Stomach smooth muscle (tissue), 2 donors: ENCODE measurements at regions not wholly inside any gene's neighbourhood (a gene's known extent, or its start where the extent isn't known, plus 50 kb on each side); places are given as distances from the start of the nearest gene placed in this dataset.
A peak's percentile ranks its signal among the peaks of the same experiment; 100 is the strongest.

Source experiments
- H3K27ac ChIP-seq: one replicate; pipeline ENCODE4 v1.7.0; 2013; ENCODE audit warnings: mild to moderate bottlenecking, low read length, inconsistent platforms
- H3K27me3 ChIP-seq, 2 donors: one replicate each; pipeline ENCODE4 v1.7.0; 2013; ENCODE audit warnings: low read length in 2 of 2; ENCODE audit not compliant: insufficient read depth in 2 of 2, control insufficient read depth in 1 of 2
- H3K36me3 ChIP-seq, 2 donors: one replicate each; pipeline ENCODE4 v1.7.0; 2013; ENCODE audit warnings: low read length in 2 of 2; ENCODE audit not compliant: control insufficient read depth in 2 of 2, insufficient read depth in 2 of 2
- H3K4me1 ChIP-seq: one replicate; pipeline ENCODE4 v1.7.0; 2013; ENCODE audit warnings: low read length; ENCODE audit not compliant: control insufficient read depth, insufficient read depth
- H3K4me3 ChIP-seq, 2 donors: one replicate each; pipeline ENCODE4 v1.7.0; 2013; ENCODE audit warnings: low read length in 2 of 2
- H3K9ac ChIP-seq, 2 donors: one replicate each; pipeline ENCODE4 v1.7.0; 2013; ENCODE audit warnings: low read length in 2 of 2, mild to moderate bottlenecking in 1 of 2
- H3K9me3 ChIP-seq, 2 donors: one replicate each; pipeline ENCODE4 v1.7.0; 2013; ENCODE audit warnings: low read length in 2 of 2; ENCODE audit not compliant: control insufficient read depth in 2 of 2
- donor health status: healthy.
- donor health status: Pancreatic carcinoma.

DNA sequence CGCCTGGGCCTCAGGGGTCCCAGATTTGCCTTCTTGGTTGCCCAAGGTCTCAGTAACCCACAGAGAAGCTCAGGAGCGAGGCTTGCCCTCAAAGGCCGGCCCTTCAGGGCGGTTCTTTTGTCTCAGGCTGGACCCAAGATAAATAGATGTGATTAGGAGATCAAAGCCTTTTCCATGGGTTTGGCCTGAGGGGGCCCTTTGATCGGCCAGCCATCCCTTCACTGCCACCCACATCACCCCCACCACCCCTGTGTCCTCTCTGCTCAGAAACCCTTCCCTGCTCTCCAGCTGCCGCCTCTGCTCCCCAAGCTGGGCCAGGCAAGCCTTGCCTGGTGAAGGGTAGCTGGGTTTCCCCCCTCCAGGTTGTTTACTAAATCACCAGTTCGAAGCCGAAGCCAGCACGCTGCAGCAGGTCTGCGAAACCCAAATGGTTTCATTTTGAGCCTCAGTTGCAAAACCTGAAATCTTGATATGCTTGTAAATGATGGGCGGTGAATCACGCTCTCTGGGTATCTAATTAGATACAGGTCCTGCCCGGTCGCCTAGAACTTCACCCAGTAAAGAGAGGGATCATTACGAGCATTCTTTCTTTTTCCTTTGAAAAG, 202.6 kb upstream of the BCOR start:
- Histone ChIP-seq H3K9ac (no peak overlapping the region), H3K9me3 (no peaks in the 10 kb centered on the region), H3K27ac (no peak overlapping the region), H3K36me3 (no peaks in the 10 kb centered on the region), H3K4me1 (peaks cover 2% of the 10 kb centered on the region), H3K4me3 (no peak overlapping the region), H3K27me3 (peaks cover 0 to 15% of the 10 kb centered on the region in 2 donors)

DNA sequence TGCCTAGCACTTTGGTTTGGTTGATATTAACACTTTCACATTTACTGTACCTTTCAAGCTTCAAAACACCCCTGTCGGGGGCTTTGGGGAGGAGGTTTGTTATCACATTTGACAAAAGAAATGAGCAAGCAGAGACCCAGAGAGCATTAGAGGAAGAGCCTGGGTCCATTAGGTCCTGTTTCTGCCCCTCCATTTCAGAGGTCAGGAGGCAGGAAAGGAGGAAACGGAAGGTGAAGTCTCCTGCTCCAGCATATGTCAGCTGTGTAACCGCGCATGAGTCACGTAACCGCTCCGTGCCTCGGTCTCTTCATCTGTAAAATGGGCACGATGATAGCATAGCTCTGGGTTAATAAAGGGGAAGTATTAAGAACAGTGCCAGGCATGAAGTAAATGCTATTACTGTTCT, 201.9 kb upstream of the BCOR start:
- H3K9ac ChIP-seq = no peak overlapping the region
- H3K27ac ChIP-seq = no peak overlapping the region
- no peak overlapping the region for H3K4me3 ChIP-seq

DNA sequence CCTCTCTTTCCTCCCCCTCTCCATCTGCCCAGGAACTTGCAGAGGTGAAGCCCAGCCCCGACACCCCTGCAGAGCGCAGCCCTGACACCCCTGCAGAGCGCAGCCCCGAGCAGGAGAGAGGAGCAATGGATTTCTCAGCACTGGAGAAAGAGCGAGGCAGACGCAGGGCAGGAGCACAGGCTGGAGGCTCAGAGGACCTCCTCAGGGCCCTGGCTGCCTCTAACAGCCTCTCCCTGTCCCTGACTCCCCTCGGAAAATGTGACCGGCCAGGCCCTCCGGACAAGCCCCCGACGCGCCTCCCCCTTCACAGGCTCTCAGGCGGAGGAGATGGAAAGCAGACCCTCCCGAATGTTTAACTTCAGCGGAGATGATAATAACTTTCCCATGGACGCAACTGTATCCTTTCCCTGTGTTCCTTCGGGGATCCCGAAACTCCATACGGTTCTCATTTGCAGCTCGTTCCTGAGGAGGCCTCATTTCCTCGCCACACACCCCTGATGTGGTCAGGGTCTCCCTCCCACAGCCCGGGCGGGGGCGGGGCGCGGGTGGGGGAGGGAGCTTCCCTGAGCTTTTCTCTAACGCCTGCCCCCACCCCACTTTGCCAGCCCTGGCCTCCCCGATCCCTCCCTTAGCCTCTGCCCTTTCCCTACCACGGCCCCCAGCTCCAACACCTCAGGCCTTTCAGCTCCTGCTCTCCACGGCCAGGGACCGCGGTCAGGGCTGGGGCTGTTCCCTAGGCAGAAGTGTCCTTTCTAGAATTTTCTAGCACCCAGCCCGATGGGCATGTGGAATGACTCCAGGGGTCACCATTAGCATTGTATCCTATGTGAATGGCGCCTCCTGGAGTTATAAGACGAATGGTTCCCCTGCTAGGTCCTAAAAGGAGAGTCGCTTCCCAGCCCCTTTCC, 201.1 kb upstream of the BCOR start:
- H3K27ac ChIP-seq = no peak overlapping the region
- no peaks in the 10 kb centered on the region for H3K36me3 ChIP-seq
- no peak overlapping the region for H3K9ac ChIP-seq
- no peak overlapping the region for H3K4me3 ChIP-seq
- H3K4me1 ChIP-seq = peaks cover 2% of the 10 kb centered on the region
- H3K27me3 ChIP-seq = peaks cover 0 to 13% of the 10 kb centered on the region in 2 donors
- H3K9me3 ChIP-seq = no peaks in the 10 kb centered on the region

More for the DNA sequence above, 201.9 kb upstream of the BCOR start:
- Histone ChIP-seq H3K9me3 (no peaks in the 10 kb centered on the region), H3K36me3 (no peaks in the 10 kb centered on the region), H3K27me3 (peaks cover 0 to 15% of the 10 kb centered on the region in 2 donors), H3K4me1 (peaks cover 2% of the 10 kb centered on the region)

DNA sequence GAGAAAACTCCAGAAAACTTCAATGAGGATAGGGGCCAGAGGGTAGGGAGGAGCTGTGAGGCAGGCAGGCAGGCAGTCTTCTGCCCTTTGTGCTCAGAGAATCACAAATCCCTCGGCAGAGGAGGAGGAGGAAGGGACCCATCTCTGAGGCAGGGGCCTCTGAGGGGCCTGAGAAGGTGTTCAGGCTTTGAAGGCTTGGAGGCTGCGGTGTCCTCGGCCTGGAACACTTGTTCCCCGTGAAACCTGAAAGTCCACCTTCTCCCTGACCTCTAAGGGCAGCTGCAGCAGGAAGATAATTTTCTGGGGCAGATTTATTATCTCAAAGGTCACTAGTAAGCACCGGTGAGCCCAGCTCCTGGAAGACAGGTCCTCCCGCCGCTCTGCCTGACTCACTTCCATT, 200.3 kb upstream of the BCOR start:
- Histone ChIP-seq H3K27me3 (peaks cover 0 to 13% of the 10 kb centered on the region in 2 donors), H3K4me1 (peaks cover 2% of the 10 kb centered on the region), H3K4me3 (no peak overlapping the region), H3K9ac (no peak overlapping the region), H3K27ac (no peak overlapping the region), H3K36me3 (no peaks in the 10 kb centered on the region), H3K9me3 (no peaks in the 10 kb centered on the region)

DNA sequence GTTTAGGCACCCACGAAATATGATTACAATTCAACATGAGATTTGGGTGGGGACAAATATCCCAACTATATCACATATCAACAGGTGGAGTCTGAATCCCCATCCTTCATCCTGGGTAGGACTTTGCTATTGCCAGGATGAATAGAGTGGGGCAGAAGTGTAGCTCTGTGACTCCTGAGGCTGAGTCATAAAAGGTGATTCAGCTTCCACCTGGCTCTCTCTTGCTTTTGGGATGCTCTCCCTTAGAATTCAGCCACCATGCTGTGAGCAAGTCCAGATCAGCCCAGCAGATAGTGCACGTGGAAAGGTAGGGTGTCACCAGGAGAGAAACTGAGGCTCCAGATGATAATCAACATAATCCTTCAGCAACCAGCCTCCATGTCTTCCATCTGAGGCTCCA, 193.8 kb upstream of the BCOR start:
- no peak overlapping the region for H3K27ac ChIP-seq
- no peak overlapping the region for H3K4me3 ChIP-seq
- H3K9me3 ChIP-seq = peaks cover 0 to 6% of the 10 kb centered on the region in 2 donors
- no peak overlapping the region for H3K9ac ChIP-seq
- H3K27me3 ChIP-seq = no peaks in the 10 kb centered on the region
- H3K36me3 ChIP-seq = no peaks in the 10 kb centered on the region
- H3K4me1 ChIP-seq = no peaks in the 10 kb centered on the region

DNA sequence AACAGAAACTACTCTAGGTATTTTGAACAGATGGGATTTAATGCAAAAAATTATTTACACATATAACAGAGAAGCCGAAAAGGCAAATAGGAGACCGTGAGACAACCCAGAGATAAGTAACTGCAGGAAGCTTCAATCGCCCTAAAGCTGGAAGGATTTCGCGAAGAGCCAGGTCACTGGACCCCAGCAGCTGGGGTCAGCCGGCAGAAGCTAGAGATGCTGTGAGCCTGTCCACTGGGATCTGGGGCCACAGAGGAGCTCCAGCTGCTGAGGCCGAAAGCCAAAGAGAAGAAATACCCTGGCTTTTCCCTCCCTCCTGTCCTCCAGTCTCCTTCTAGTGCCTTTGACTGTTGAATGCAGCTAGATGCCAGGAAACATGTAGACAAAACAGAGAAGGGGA, 192.8 kb upstream of the BCOR start:
- H3K9me3 ChIP-seq = peaks cover 0 to 14% of the 10 kb centered on the region in 2 donors
- H3K27ac ChIP-seq = no peak overlapping the region

DNA sequence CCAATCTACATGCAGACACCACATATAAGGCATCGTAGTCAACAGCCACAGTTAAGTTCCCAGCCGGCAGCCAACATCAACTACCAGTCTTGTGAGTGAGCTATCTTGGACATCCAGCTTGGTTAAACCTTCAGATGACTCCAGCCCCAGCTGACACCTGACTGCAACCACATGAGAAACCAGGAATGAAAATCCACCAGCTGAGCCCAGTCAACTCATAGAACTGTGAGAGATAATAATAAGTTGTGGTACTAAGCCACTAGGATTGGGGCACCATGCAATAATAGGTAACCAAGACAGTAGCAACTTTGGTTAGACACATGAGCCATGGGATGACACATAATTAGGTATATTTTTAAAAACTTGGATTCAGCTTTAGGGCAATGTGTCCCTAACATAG, 188.1 kb upstream of the BCOR start:
- no peak overlapping the region for H3K9ac ChIP-seq
- H3K4me1 ChIP-seq = peaks cover 8% of the 10 kb centered on the region
- peaks cover 0 to 20% of the 10 kb centered on the region in 2 donors for H3K9me3 ChIP-seq
- H3K27ac ChIP-seq = no peak overlapping the region
- no peaks in the 10 kb centered on the region for H3K36me3 ChIP-seq
- H3K27me3 ChIP-seq = peaks cover 0 to 3% of the 10 kb centered on the region in 2 donors
- H3K4me3 ChIP-seq = no peak overlapping the region

More for the DNA sequence above, 192.8 kb upstream of the BCOR start:
- no peaks in the 10 kb centered on the region for H3K4me1 ChIP-seq
- H3K4me3 ChIP-seq = no peak overlapping the region
- no peak overlapping the region for H3K9ac ChIP-seq
- no peaks in the 10 kb centered on the region for H3K36me3 ChIP-seq
- H3K27me3 ChIP-seq = no peaks in the 10 kb centered on the region

DNA sequence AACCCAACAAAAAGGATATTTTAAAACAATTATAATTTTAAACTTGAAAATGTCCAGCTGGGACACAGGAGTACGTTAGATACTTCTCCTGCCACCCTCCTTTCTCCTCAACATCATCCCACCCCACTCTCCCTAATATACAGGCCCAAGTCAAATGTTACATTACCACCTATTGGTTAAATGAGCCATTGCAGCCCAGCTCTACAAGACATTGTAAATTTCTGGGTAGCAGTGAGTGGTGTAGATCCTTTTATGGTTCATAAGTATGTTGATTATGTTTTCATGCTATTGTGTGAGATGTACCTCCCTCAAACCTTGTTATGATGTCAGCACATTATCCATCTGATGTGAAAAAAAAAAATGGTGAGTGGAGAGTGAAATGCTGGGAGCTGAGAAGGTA, 187.1 kb upstream of the BCOR start:
- H3K4me3 ChIP-seq = no peak overlapping the region
- H3K9me3 ChIP-seq = peaks cover 0 to 16% of the 10 kb centered on the region in 2 donors
- peaks cover 0 to 3% of the 10 kb centered on the region in 2 donors for H3K27me3 ChIP-seq
- H3K27ac ChIP-seq = no peak overlapping the region
- H3K36me3 ChIP-seq = no peaks in the 10 kb centered on the region
- no peak overlapping the region for H3K9ac ChIP-seq
- peaks cover 8% of the 10 kb centered on the region for H3K4me1 ChIP-seq

DNA sequence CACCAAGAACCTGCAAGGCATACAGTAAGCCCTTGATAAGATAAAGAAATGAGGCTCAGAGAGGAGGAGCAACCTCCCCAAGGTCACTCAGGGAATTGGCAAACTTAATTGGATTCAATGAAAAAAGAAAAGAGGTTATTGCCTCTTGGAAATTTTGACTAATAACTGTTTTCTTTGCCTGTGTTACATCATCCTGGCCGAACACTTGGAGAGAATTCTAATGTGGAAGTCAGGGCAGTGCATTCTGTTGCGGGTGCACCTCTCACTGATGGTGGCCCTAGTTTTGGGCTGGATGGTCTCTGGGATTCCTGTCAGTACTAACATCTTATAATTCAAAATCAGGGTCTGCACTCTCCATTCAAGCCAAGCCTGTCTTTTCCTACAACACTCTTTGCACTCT, 186.2 kb upstream of the BCOR start:
- Histone ChIP-seq H3K27ac (no peak overlapping the region), H3K9ac (no peak overlapping the region), H3K9me3 (peaks cover 0 to 13% of the 10 kb centered on the region in 2 donors), H3K27me3 (peaks cover 0 to 3% of the 10 kb centered on the region in 2 donors), H3K4me1 (peaks cover 8% of the 10 kb centered on the region), H3K4me3 (no peak overlapping the region), H3K36me3 (no peaks in the 10 kb centered on the region)

DNA sequence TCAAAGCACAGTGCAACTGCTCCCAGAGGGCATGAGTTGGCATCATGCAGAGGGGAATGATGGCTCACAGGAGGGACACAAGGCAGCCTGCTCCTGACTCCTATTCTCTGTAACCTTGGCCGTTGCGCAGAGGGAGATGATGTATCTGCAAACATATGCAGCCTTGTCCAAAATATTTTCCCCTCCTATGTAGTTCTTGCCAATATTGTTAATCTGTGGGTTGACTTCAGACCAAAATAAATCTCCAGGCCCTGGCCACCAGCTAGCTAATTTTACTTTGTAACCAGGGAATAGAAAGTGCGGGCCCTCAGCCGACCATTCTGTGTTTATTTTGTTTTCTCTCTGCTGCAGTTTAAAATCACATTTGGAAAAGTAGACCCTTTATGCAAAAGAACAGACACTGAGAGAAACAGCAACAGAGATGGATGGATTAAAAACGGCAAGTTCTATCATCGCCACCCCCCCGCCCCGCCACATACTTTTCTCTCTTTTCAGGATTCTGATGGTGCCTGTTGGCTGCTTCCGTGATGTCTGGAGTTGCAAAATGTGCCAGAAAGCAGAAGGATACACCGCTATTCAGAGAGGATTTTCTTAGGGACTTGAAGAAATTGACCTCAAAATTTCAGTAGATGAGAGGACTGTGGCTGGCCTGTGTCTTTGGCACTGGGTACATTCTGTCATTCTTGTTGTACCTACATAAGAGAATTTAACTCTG, 185.3 kb upstream of the BCOR start:
- Histone ChIP-seq H3K27ac (peak overlapping the region; percentile 31), H3K4me3 (no peak overlapping the region), H3K9ac (no peak overlapping the region), H3K9me3 (peaks cover 0 to 13% of the 10 kb centered on the region in 2 donors), H3K36me3 (no peaks in the 10 kb centered on the region), H3K4me1 (peaks cover 8% of the 10 kb centered on the region), H3K27me3 (peaks cover 0 to 3% of the 10 kb centered on the region in 2 donors)
